Keratinocyte (primary cell): ENCODE measurements at regions not wholly inside any gene's neighbourhood (a gene's known extent, or its start where the extent isn't known, plus 50 kb on each side); places are given as distances from the start of the nearest gene placed in this dataset.

Experiments
- DNase-seq: peaks from one replicate; pipeline ENCODE4 v3.0.0-alpha.2; 2011; ENCODE audit warnings: low read depth, missing footprints, low spot score
- FAIRE-seq: peaks from 2 replicates; lab custom pipeline; 2011; peaks lifted over from hg19 to GRCh38; lab: Jason Lieb, UNC
- H2AFZ ChIP-seq: 2 replicates; pipeline ENCODE4 v1.6.0; 2012; ENCODE audit warnings: low read length, control low read depth, inconsistent platforms; ENCODE audit not compliant: control insufficient read depth
- H3K27ac ChIP-seq: 2 replicates; pipeline ENCODE4 v1.5.1; 2011; ENCODE audit warnings: low read length; ENCODE audit not compliant: control insufficient read depth, insufficient read depth
- H3K27me3 ChIP-seq: 3 replicates; pipeline ENCODE4 v1.6.0; 2011; ENCODE audit warnings: low read length; ENCODE audit not compliant: control insufficient read depth, insufficient read depth; ENCODE audit errors: extremely low read depth
- H3K36me3 ChIP-seq, 2 experiments: 2 replicates in 1 of 2; 3 replicates in 1 of 2; pipeline ENCODE4 v1.5.1; 2011; ENCODE audit warnings: low read length in 2 of 2, mild to moderate bottlenecking in 1 of 2; ENCODE audit not compliant: control insufficient read depth in 2 of 2, insufficient read depth in 2 of 2; ENCODE audit errors: extremely low read depth in 1 of 2
- H3K4me1 ChIP-seq: 3 replicates; pipeline ENCODE4 v1.5.1; 2011; ENCODE audit warnings: low read length; ENCODE audit not compliant: control insufficient read depth, insufficient read depth; ENCODE audit errors: extremely low read depth
- H3K4me2 ChIP-seq: 3 replicates; pipeline ENCODE4 v1.6.0; 2011; ENCODE audit warnings: low read depth, low read length; ENCODE audit not compliant: control insufficient read depth, insufficient read depth; ENCODE audit errors: extremely low read depth
- H3K4me3 ChIP-seq, 3 experiments: fragments of 200-600 bp in 1 of 3; sonication (generic) in 1 of 3; 2 replicates in 2 of 3; 3 replicates in 1 of 3; pipeline ENCODE4 v1.5.1; 2011 to 2016; ENCODE audit warnings: low read length in 3 of 3, mild to moderate bottlenecking in 3 of 3, control low read depth in 2 of 3, inconsistent platforms in 1 of 3, low read depth in 1 of 3, mixed read lengths in 1 of 3, mixed run types in 1 of 3, moderate library complexity in 1 of 3; ENCODE audit not compliant: control insufficient read depth in 2 of 3, insufficient read depth in 2 of 3; ENCODE audit errors: extremely low read depth in 1 of 3
- H3K79me2 ChIP-seq: 2 replicates; pipeline ENCODE4 v1.6.0; 2012; ENCODE audit warnings: low read length; ENCODE audit not compliant: control insufficient read depth, insufficient read depth
- H3K9ac ChIP-seq: 3 replicates; pipeline ENCODE4 v1.6.0; 2011; ENCODE audit warnings: low read length; ENCODE audit not compliant: control insufficient read depth, insufficient read depth; ENCODE audit errors: extremely low read depth
- H3K9me1 ChIP-seq: 3 replicates; pipeline ENCODE4 v1.6.0; 2011; ENCODE audit warnings: low read length; ENCODE audit not compliant: control insufficient read depth, insufficient read depth; ENCODE audit errors: extremely low read depth
- H3K9me3 ChIP-seq: 2 replicates; pipeline ENCODE4 v1.5.1; 2012; ENCODE audit warnings: low read depth, low read length; ENCODE audit not compliant: control insufficient read depth
- H4K20me1 ChIP-seq: 3 replicates; pipeline ENCODE4 v1.6.0; 2011; ENCODE audit warnings: low read length; ENCODE audit not compliant: control insufficient read depth, insufficient read depth; ENCODE audit errors: extremely low read depth
- EZH2 ChIP-seq: IDR thresholded peaks from one replicate; pipeline ENCODE4 v1.6.1; 2012; ENCODE audit warnings: inconsistent platforms, mild to moderate bottlenecking, low read length, moderate library complexity
- dilution Hi-C: fragments of 300-500 bp; cut with MboI; formaldehyde crosslinking; loops from one replicate; pipeline ENCODE4 v1.7.0; 2020; ENCODE audit warnings: low sequenced_read_pairs; ENCODE audit not compliant: extremely low pct_ligation_motif_present
- TF ChIP-seq, protein P1 (sequence below), 3 experiments: IDR thresholded peaks in 1 of 3; conservative IDR thresholded peaks in 1 of 3; optimal IDR thresholded peaks in 1 of 3; 2 replicates in 2 of 3; 3 replicates in 1 of 3; pipeline versions ENCODE3 to v1.5.1; 2011; ENCODE audit warnings: low read length in 3 of 3, mild to moderate bottlenecking in 3 of 3, moderate library complexity in 2 of 3, control low read depth in 1 of 3, inconsistent platforms in 1 of 3; ENCODE audit not compliant: insufficient read depth in 2 of 3; ENCODE audit errors: extremely low read depth in 1 of 3

- no peak overlapping the region for H3K4me2 ChIP-seq
- H3K4me1 ChIP-seq: no peaks in the 10 kb centered on the region
- no peaks in the 10 kb centered on the region for H4K20me1 ChIP-seq
- DNase-seq (no peak), FAIRE-seq (no peak)
- H3K9me3 ChIP-seq: no peaks in the 10 kb centered on the region
- H2AFZ ChIP-seq: no peak overlapping the region
- dilution Hi-C loops: no loop called here
- no peak overlapping the region for H3K4me3 ChIP-seq
- H3K27ac ChIP-seq: no peak overlapping the region
- H3K36me3 ChIP-seq: no peaks in the 10 kb centered on the region
- H3K27me3 ChIP-seq: no peaks in the 10 kb centered on the region
- no peaks in the 10 kb centered on the region for H3K9me1 ChIP-seq
- no peak overlapping the region for H3K9ac ChIP-seq
- no peaks in the 10 kb centered on the region for H3K79me2 ChIP-seq
- no peak for TF ChIP-seq EZH2
- TF ChIP-seq, protein P1, sequence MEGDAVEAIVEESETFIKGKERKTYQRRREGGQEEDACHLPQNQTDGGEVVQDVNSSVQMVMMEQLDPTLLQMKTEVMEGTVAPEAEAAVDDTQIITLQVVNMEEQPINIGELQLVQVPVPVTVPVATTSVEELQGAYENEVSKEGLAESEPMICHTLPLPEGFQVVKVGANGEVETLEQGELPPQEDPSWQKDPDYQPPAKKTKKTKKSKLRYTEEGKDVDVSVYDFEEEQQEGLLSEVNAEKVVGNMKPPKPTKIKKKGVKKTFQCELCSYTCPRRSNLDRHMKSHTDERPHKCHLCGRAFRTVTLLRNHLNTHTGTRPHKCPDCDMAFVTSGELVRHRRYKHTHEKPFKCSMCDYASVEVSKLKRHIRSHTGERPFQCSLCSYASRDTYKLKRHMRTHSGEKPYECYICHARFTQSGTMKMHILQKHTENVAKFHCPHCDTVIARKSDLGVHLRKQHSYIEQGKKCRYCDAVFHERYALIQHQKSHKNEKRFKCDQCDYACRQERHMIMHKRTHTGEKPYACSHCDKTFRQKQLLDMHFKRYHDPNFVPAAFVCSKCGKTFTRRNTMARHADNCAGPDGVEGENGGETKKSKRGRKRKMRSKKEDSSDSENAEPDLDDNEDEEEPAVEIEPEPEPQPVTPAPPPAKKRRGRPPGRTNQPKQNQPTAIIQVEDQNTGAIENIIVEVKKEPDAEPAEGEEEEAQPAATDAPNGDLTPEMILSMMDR (optimal IDR thresholded peaks at IDR 0.05 in 1 of 3, IDR thresholded peaks at IDR 0.05 in 1 of 3, conservative IDR thresholded peaks at IDR 0.05 in 1 of 3; ENCODE audit: extremely low read depth in 1 of 3, insufficient read depth in 2 of 3, low read length in 3 of 3): no peak
These were observed 811.3 kb downstream of the KLHL13 start for GRCh38 chrX:117305168-117305766.

DNA sequence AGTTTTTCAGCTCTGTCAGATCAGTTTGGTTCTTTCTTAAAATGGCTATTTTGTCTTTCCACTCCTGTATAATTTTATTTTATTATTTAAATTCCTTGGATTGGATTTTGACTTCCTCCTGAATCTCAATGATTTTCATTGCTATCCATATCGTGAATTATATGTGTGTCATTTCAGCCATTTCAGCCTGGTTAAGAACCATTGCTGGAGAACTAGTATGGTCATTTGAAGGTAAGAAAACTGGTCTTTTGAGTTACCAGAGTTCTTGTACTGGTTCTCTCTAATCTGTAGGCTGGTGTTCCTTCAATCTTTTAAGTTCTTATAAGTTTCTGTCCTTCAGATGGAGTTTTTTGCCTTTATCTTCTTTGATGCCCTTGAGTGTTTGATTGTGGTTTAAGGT is 815.5 kb downstream of the KLHL13 start:
- Histone ChIP-seq H2AFZ (no peak overlapping the region), H4K20me1 (no peaks in the 10 kb centered on the region), H3K9ac (no peak overlapping the region), H3K27me3 (no peaks in the 10 kb centered on the region), H3K4me2 (no peak overlapping the region), H3K36me3 (no peaks in the 10 kb centered on the region), H3K79me2 (no peaks in the 10 kb centered on the region), H3K4me1 (no peaks in the 10 kb centered on the region), H3K4me3 (no peak overlapping the region), H3K9me3 (no peaks in the 10 kb centered on the region), H3K27ac (no peak overlapping the region), H3K9me1 (no peaks in the 10 kb centered on the region)
- DNase-seq (no peak), FAIRE-seq (no peak)
- TF ChIP-seq EZH2: no peak
- TF ChIP-seq, protein P1 (optimal IDR thresholded peaks at IDR 0.05 in 1 of 3, IDR thresholded peaks at IDR 0.05 in 1 of 3, conservative IDR thresholded peaks at IDR 0.05 in 1 of 3; ENCODE audit: extremely low read depth in 1 of 3, insufficient read depth in 2 of 3, low read length in 3 of 3): no peak
- dilution Hi-C loops: no loop called here
